HUDEP-2 (cell line): ENCODE measurements at regions not wholly inside any gene's neighbourhood (a gene's known extent, or its start where the extent isn't known, plus 50 kb on each side); places are given as distances from the start of the nearest gene placed in this dataset.

Experiments used
- DNase-seq, 76 experiments: peaks; one replicate each; lab custom pipeline; 2025; ENCODE audit not compliant: unreplicated experiment in 76 of 76; lab: John Stamatoyannopoulos, UW

DNA sequence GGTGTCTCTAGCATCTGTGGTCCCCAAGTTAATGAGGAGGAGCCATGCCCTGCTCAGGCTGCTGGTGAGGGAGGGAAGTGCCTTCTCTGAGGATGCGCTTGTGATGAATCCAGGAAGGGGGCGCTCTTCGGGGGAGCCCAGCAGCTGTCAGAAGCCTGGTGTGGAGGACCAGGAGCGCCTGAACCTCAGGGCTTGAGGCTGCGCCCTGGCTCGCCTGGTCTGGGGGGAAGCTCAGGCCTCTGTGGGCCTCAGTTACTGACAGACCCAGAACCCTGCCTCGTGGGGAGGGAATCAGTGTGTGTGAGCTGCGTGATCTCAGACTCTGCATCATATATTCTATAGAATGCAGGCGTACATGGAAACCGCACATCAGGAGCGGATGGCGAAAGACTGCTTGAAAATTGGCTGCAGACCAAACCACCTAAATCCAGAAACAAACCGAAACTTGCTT lies 126.1 kb downstream of the SEC14L1 start:
- peak in 1 of 76 experiments; percentile 6 for DNase-seq

DNA sequence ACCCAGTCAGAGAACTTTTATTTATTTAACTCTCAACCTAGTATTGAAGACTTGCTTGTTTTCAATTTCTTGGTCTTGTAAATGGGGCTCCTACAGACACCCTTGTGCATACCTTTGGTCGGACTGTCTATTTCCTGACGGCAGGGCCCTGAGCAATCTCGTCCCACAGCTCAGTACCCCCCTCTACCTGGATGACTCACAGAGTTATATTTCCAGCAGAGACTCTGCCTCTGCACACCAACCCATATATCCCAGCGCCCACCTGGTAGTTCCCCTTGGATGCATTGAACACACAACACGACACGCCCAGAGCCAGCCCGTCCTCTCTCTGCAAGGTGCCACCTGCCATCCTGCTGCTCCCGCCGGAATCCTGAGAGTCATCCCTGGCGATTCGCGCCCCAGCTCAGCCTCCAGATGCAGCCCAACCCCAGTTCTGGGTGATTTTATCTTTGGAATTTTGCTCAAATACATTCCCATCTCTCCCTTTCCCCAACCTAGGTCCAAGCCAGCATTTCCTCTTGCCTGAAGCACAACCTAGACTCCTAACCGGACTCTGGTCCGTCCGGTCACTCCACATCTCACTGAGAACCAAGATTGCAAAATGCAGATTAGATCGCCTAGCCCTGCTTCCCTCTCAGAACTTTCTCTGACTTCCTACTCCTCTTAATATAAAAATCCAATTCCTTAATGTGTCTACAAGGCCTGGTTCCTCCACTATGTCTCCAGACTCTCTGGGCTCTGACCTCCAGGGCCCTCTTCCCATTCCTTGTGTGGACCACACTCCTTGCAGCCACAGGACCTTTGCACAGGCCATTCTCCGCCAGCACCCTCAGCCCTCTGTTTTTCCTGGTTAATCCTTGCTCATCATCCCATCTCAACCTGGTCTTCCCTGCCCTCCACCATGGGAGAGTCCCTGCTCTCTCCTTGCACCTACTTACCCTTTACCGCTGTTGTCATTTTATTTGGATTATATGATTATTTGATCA lies 129.2 kb downstream of the SEC14L1 start:
- DNase-seq: no peak

DNA sequence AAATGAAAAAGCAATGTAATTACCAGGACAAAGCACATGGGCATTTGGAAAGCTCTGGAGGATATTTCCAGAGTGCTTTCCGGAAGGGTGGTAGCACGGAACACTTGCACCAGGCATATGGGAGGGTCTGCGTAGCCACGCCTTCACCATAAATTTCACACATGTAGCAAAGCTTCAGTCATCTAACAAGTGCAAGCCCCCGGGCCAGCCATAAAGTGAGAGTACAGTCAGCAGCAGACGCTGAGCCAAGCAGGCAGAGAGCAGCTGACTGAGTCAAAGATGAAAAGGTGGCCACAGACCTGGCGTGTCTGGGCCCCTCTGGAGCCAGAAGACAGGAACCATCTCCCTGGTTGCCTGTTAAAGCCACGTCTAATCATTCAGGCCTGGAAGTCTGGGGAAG lies 130.6 kb downstream of the SEC14L1 start:
- DNase-seq: no peak

DNA sequence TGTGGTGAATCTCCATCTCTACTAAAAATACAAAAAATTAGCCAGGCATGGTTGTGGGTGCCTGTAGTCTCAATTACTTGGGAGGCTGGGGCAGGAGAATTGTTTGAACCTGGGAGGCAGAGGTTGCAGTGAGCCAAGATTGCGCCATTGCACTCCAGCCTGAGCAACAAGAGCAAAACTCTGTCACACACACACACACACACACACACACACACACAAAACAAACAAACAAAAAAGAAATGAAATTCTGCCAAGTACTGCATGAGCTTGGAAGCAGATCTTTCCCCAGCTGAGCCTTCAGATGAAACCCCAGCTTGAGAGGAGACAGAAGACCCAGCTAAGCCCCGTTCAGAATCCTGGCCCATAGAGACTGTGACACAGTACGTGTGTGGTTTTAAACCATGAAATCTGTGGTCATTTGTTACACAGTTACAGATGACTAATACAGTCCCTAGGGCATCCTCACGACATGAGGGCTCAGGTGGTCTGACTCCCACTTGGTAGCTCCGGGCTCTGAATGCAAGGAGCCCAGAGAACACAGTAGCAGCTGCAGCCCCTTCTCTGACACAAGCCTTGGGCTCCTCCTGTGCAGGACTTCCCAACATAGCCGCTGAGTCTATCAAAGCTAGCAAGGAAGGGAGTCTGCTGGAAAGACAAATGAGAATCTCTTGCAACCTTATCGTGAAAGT lies 132.8 kb downstream of the SEC14L1 start:
- no peak for DNase-seq

DNA sequence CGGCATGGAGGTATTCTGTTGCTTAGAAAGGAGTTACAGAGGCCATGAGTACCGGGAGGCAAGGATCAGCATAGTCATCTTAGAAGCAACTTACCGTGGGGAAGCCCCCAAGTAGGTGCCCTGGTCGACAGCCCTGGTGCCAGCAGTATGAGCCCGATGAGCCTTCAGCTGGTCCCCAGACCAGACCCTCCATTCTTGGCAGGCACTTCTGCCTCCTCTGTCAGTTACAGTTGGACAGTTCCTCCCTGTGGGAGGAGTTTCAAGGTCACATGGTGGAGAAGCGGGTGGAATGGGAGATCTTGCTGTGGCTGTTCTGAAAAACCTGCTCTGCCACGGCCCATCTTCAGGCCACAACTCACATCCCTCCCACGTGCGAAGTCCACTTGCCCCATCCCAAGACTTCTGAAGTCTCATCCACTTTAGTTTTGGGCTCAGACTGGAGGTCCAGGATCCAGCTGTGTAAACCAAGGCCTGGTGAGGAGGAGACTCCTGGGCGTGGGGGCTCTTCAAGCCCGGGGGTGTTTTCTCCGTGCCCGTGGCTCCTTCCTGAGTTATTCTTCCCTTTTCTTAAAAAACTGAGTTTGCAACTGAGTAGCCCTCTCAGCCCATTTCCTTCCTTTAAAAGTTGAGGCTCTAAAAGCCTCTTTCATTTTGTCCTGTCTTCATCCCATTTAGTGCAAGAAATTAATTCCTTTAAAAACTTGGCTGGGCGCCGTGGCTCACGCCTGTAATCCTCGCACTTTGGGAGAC lies 133.5 kb downstream of the SEC14L1 start:
- no peak for DNase-seq

DNA sequence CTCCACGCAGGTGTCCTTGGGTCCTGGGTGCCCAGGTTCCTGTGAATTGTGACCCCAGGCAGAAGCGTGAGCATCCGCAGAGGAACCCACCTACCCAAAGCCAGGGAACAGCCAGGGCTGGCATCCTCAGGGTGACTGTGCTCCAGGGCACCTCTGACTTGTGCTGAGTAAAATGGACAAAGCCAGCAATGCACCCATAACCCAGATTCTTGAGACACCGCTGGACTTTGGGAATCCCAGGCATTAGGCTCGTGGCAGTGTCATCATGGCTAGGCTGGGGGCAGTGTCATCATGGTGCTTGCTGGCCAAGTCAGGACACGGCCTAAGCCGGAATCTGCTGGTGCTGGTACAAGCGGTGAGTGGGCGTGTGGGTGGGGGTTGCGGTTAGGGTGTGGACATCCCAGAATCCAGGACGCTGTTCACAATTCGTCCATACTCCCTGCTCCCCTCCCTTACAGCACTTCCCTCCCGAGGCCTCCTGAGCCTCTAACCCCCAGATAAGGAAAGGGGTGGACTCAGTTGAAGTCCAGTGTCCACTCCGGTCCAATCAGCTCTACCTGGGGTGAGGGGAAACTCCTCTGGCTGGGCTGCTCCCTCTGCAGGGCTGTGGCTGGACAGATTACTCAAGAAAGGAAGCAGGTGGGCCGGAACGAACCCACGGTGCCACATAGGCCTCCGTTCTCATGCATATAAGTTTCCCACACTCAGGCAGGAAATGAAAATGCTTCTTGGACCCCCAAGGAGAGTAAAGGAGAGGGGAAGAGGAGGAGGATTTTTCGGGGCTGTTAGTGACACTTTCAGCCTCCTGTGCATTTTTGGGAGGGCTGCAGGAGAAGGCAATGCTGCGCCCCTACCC lies 138.9 kb downstream of the SEC14L1 start:
- DNase-seq: no peak

DNA sequence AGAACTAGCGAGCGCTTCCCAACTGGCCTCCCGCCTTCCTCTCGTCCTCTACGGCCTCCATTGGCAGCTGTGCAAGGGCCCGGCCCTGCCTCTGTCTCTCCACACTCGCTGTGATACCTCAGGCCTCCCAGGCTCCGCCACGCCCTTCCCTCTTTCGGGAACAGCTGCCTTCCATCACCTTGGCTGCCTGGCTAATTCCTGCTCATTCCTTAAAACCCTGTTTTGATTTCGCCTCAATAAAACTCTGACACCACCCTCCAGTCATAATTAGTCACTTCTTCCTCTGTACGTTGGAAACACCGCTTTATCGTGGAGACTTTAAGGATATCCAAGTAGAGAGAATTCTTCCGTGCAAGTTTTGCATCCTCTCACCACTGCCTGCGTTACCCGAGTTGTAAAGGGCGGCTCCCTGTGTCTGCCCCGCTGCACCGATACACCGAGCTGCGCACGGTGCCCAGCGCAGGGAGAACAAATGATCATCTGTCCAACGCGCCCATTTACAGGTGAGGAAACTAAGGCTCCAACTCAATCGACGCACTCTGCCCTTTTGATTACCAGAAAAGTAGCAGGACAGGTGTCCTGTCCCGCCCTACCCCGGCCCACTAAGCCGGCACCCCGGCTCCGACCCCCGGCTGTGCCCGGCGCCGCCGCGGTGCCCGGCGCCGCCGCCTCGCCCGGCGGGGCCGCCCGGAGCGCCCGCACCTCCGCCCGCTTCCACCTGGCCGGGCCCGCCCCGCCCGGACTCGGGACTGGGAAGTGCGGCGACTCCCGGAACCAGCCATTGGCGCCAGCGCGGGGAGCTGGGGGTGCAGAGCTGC lies 139.7 kb downstream of the SEC14L1 start:
- DNase-seq: no peak

DNA sequence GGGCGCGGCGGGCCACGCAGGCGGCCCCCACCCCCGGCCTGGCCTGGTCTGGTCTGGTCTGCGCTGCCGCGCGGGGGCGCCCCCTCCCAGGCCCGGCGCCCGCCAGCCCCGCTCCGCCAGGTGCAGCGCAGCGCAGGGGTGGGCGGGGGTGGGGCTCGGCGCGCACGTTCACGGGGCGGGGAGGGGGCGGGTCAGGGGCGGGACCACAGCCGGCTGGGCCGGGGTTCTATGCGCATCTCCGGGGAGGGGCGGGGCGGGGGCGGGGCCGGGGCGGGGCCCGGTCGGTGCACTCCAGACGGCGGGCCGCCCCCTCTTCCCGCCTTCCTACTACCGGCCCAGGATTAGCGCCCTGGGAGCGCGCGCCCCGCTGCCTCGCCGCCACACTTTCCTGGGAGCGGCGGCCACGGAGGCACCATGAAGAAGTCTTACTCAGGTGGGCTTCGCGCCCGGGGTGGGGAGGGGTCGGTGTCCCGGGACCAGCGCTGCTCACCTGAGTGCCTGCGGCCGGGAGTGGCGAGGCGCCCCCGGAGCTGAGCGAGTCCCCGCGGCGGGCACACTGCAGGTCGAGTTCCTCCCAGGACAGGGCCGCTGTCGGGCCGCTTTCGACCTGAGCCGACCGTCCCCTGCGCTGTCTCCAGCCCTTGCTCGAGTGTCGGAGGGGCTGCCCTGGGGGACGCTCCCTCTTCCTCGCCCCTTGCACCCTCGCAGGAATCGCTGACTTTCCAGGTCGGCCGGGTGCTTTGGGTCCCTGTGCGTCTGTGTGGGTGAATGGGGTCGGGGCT lies 140.5 kb downstream of the SEC14L1 start:
- peak in 3 of 76 experiments; percentile 7 to 13 (median 13) for DNase-seq

DNA sequence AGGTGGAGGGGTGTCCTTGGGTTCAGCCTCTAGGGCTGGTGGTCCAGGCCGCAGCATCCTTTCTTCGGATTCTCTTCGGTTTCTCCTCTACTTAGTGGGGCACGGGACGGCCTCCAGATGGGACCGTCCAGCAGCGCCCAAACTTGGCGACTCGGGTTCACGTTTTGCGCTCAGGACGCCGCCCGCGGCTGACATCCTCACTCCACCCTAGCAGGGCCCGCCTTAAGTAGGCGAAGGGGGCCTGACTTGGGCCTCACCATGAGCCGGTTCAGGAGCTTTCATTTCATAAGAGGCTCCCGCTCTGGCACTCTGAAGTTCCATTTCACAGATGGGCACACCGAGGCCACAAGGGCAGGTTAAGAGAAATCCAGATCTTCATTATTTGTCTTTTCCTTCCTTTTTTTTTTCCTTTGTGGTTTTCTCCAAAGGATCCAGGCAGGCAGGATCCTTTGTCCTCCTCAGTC lies 141.2 kb downstream of the SEC14L1 start:
- no peak for DNase-seq

DNA sequence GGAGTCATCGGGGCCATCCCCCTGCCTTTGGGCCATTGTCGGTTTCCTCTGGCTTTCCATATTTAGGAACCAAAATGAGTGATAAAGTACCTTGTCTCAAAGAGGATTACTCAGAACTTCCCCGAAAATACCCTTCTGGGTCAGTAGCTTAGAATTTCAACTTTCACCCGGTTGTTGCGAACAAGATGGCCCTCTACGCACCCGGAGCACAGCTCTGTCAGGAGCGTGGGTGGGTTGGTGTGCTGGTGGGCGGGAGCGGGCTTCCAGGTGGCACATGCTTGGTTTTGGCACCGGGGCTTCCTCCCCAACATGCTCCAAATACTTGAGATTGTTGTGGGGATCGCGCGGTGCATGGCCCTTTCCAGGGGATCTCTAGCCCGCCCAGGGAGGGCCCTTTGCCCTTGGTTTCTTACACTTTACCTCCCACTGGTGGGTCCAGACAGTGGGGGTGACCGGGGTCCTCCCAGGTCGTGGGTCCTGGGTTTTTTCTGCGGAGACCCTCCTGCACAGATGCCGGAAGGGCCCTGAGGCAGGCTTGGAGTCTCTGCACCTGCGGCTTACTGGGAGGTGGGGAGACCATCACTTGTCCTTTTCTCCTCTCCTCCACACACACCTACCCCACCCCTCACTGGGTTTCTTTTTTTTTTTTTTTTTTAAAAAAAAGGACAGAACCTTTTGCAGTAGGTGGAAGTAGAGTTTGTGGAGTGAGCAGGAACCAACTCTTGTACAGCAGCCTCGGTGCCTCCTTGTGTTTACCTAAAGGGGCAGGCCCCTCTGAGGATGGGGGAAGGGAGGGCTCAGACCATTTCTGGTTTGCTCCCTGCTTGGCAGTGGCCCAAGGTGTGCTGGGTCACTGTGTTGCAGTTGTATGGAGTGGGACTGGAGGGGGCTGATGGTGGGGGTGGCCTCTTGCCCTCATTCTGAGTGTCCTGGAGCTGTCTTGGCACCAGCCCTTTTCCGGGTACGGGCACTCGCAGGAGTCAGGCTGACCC lies 142.1 kb downstream of the SEC14L1 start:
- no peak for DNase-seq

DNA sequence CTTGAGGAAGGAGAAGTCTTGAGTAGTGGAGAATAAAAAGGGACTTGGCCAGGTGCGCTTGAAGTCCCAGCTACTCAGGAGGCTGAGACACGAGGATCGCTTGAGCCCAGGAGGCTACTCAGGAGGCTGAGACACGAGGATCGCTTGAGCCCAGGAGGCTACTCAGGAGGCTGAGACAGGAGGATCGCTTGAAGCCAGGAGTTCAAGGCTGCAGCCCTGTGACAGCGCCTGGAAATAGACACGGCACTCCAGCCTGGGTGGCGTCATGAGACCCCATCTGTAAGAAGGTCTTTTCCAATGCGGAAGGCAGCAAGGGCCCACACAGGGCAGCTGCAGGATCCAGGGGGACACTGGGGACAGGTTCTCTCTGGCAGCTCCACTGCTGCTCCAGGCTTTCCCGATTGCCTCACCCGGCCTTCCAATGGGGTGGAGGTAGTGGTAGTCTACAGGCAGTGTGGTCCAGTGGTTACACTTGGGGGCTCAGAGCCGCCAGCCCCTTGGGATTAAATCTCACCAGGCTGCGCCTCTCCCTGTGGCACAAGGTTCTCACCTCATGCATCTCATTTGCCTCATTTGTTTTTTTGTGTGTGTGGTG lies 143.4 kb downstream of the SEC14L1 start:
- no peak for DNase-seq

DNA sequence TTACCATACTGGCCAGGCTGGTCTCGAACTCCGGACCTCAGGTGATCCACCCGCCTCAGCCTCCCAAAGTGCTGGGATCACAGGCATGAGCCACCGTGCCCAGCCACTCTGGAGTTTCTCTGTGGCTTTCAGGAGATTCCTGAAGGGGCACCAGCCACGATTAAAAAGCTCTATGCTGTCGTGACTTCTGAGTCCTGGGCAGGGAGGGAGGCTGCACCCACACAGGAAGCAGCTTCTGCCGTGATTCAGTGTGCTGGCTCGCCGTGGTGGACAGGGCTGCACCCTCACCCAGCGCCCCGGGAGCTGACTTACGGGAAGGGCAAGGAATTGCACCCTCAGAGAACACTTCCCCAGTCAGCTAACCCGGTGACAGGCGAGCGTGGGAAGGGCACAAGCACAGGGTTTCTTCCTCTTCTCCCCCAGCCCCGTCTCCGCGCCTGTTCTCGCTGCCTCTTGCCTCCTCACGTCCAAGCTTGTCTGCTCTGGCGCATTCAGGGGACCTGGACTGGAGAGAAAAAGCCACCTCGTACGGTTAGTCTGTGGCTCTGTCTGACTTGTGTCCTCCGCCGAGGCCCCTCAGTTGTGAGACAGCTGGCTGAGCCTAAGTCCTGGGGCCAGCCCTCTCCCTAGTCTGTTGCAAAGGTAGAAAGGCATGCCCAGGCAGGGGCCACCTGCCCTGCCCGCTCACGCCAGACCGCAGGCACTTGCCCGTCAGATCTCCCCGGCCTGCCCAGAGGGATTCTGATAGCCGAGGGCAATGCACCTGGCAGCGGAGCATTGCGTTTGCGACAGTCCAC lies 145.0 kb downstream of the SEC14L1 start:
- no peak for DNase-seq

DNA sequence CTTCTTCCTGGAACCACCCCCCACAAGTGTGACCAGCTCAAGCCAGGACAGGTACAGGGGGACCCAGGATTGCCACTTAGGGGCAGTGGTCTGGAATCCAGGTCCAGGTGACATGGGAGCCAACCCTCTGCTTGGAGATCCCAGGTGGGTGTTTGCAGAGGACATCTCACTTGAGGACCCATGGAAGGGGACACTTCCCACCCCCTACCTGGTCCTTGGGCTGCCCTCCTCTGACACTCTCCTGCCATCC lies 145.5 kb downstream of the SEC14L1 start:
- no peak for DNase-seq

DNA sequence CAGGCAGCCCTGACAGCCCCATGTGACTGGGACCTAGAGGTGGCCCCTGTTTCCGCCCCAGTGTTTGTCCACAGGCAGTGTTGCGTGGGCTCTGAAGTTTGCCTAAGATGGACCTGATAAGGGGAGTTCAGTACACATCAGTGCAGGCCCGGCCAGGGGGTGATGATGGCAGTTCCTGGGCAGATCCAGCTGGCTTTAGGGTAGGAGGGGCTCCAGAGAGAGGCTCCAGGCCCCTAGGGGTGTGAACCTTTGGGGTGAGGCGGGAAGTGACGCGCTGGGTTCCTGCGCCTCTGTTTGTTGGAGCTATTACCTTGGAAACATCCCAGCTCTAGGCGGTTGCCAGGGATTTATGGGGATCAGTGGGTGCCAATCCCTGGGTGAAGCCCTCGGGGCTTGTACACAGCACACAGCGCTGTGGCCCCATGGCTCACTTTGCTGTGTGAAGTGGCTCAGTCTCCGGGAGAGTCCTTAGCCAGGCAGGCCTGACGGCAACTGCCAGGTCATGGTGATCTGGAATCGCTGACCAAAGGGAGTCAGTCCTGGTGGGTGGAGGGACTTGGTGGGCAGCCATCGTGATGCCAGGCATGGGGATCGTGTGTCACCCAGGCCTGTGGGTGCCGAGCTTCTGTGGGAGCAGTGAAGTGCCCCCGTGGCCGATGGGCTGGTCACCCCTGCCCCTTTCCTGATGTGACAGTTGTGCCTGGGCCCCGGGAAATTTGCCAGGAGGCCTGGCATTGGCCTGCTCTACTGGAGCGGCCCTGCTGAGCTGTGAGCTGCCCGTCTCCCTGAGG lies 146.1 kb downstream of the SEC14L1 start:
- DNase-seq: no peak

DNA sequence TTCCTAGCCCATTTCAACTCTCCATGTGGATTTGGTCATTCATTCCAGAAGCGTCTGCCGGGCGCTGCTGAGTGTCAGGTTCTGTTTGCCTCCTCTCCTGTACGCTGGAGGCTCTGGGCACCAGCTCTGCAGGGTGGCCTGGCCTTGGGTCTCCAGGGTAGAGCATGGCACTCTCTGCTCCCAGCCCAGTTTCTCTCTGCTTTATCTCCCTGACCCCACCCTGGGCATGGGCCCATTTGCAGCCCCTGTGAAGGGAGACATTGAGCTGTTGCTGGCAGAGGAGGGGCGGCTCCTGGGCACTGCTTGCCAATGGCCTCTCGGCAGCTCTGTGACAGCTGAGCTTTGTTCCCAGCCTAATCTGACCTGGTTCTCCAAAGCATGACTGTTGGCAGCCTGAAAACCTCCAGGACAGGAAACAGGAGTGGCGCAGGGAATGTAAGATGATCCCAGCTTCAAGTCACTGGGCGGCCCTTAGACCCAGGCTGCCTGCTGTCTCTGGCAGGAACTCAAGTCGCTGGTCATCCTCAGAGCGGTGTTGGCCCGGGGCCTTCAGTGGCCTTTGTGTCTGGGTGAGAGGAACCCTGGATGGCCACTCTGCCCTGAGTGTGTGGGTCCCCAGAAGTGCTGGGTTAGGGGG lies 146.8 kb downstream of the SEC14L1 start:
- no peak for DNase-seq
